ENCODE measurements at regions not wholly inside any gene's neighbourhood (a gene's known extent, or its start where the extent isn't known, plus 50 kb on each side); places are given as distances from the start of the nearest gene placed in this dataset.

GRCh38 chr6:81383472-81383871 lies 369.0 kb downstream of the TENT5A start:
- H3K27me3 Mint-ChIP-seq: no peaks in the 10 kb centered on the region
- DNase-seq (ENCODE audit: low spot score, unreplicated experiment): no peak
- H3K9me3 Mint-ChIP-seq (ENCODE audit: low read depth): peaks cover 3% of the 10 kb centered on the region
- H3K36me3 Mint-ChIP-seq (ENCODE audit: insufficient read depth): no peaks in the 10 kb centered on the region
- H3K4me3 Mint-ChIP-seq (ENCODE audit: low read depth): no peak overlapping the region
- TF ChIP-seq CTCF (IDR thresholded peaks at IDR 0.05; ENCODE audit: unreplicated experiment): no peak
- peaks cover 4% of the 10 kb centered on the region for H3K4me1 Mint-ChIP-seq (ENCODE audit: low read depth)
- H3K27ac Mint-ChIP-seq: no peak overlapping the region

- no peaks in the 10 kb centered on the region for H3K36me3 Mint-ChIP-seq (ENCODE audit: insufficient read depth)
- no peak for TF ChIP-seq CTCF (IDR thresholded peaks at IDR 0.05; ENCODE audit: unreplicated experiment)
- no peaks in the 10 kb centered on the region for H3K27me3 Mint-ChIP-seq
- peaks cover 4% of the 10 kb centered on the region for H3K4me1 Mint-ChIP-seq (ENCODE audit: low read depth)
- DNase-seq (ENCODE audit: low spot score, unreplicated experiment): no peak
- H3K9me3 Mint-ChIP-seq (ENCODE audit: low read depth): no peaks in the 10 kb centered on the region
- H3K27ac Mint-ChIP-seq: no peak overlapping the region
- H3K4me3 Mint-ChIP-seq (ENCODE audit: low read depth): no peak overlapping the region
These were observed 369.6 kb downstream of the TENT5A start for GRCh38 chr6:81382852-81383251.

GRCh38 chr6:81381382-81381916 lies 371.0 kb downstream of the TENT5A start:
- H3K36me3 Mint-ChIP-seq (ENCODE audit: insufficient read depth): no peaks in the 10 kb centered on the region
- H3K27me3 Mint-ChIP-seq: no peaks in the 10 kb centered on the region
- H3K9me3 Mint-ChIP-seq (ENCODE audit: low read depth): no peaks in the 10 kb centered on the region
- TF ChIP-seq CTCF (IDR thresholded peaks at IDR 0.05; ENCODE audit: unreplicated experiment): no peak
- H3K4me1 Mint-ChIP-seq (ENCODE audit: low read depth): peaks cover 4% of the 10 kb centered on the region
- no peak overlapping the region for H3K4me3 Mint-ChIP-seq (ENCODE audit: low read depth)
- no peak overlapping the region for H3K27ac Mint-ChIP-seq
- no peak for DNase-seq (ENCODE audit: low spot score, unreplicated experiment)

- Mint-ChIP-seq H3K27ac (no peak overlapping the region), H3K9me3 (ENCODE audit: low read depth) (no peaks in the 10 kb centered on the region), H3K36me3 (ENCODE audit: insufficient read depth) (no peaks in the 10 kb centered on the region), H3K27me3 (no peaks in the 10 kb centered on the region), H3K4me3 (ENCODE audit: low read depth) (no peak overlapping the region), H3K4me1 (ENCODE audit: low read depth) (peaks cover 4% of the 10 kb centered on the region)
- DNase-seq (ENCODE audit: low spot score, unreplicated experiment): no peak
- no peak for TF ChIP-seq CTCF (IDR thresholded peaks at IDR 0.05; ENCODE audit: unreplicated experiment)
These were observed 371.7 kb downstream of the TENT5A start for GRCh38 chr6:81380718-81381338.

GRCh38 chr6:81376745-81377144 lies 375.7 kb downstream of the TENT5A start:
- Mint-ChIP-seq H3K36me3 (ENCODE audit: insufficient read depth) (no peaks in the 10 kb centered on the region), H3K4me1 (ENCODE audit: low read depth) (peaks cover 2% of the 10 kb centered on the region), H3K9me3 (ENCODE audit: low read depth) (no peaks in the 10 kb centered on the region), H3K27me3 (no peaks in the 10 kb centered on the region), H3K4me3 (ENCODE audit: low read depth) (no peak overlapping the region), H3K27ac (no peak overlapping the region)
- DNase-seq (ENCODE audit: low spot score, unreplicated experiment): no peak
- no peak for TF ChIP-seq CTCF (IDR thresholded peaks at IDR 0.05; ENCODE audit: unreplicated experiment)
